ENCODE measurements at regions not wholly inside any gene's neighbourhood (a gene's known extent, or its start where the extent isn't known, plus 50 kb on each side); places are given as distances from the start of the nearest gene placed in this dataset.
A peak's percentile ranks its signal among the peaks of the same experiment; 100 is the strongest.
"Not testable (repeated sequence)": the region's sequence is repeated elsewhere in the genome, so short reads cannot be mapped to it uniquely, and the experiment has no call there.

- DNase-seq: not testable (repeated sequence)
Observed at GRCh38 chr2:36157093-36157492, 198.5 kb upstream of the CRIM1 start.

GRCh38 chr2:36147670-36148390, 207.7 kb upstream of the CRIM1 start:
- DNase-seq: no peak

GRCh38 chr2:36146765-36147164, 208.8 kb upstream of the CRIM1 start:
- no peak for DNase-seq

GRCh38 chr2:36140391-36140790, 215.2 kb upstream of the CRIM1 start:
- no peak for DNase-seq

GRCh38 chr2:36137612-36138011, 218.0 kb upstream of the CRIM1 start:
- DNase-seq: no peak

- DNase-seq: no peak
Observed at GRCh38 chr2:36134281-36134680, 221.3 kb upstream of the CRIM1 start.

- DNase-seq: no peak
Observed at GRCh38 chr2:36128359-36128758, 227.2 kb upstream of the CRIM1 start.

- DNase-seq: no peak
Observed at GRCh38 chr2:36125702-36126101, 229.9 kb upstream of the CRIM1 start.

- DNase-seq: no peak
Observed at GRCh38 chr2:36123995-36124394, 231.6 kb upstream of the CRIM1 start.

GRCh38 chr2:36097022-36097421, 258.6 kb upstream of the CRIM1 start:
- no peak for DNase-seq

GRCh38 chr2:36091844-36092741, 263.5 kb upstream of the CRIM1 start:
- DNase-seq: not testable (repeated sequence)

- DNase-seq: no peak
Observed at GRCh38 chr2:36088716-36089328, 266.8 kb upstream of the CRIM1 start.

GRCh38 chr2:36087344-36087743, 268.2 kb upstream of the CRIM1 start:
- no peak for DNase-seq

GRCh38 chr2:36079793-36080192, 275.8 kb upstream of the CRIM1 start:
- no peak for DNase-seq

GRCh38 chr2:36074008-36074407, 281.6 kb upstream of the CRIM1 start:
- DNase-seq: no peak

- DNase-seq: no peak
Observed at GRCh38 chr2:36071698-36072097, 283.9 kb upstream of the CRIM1 start.

- DNase-seq: peak; percentile 4
Observed at GRCh38 chr2:36069074-36069473, 286.5 kb upstream of the CRIM1 start.

- DNase-seq: no peak
Observed at GRCh38 chr2:36068086-36068485, 287.5 kb upstream of the CRIM1 start.

- no peak for DNase-seq
Observed at GRCh38 chr2:36060133-36060532, 295.4 kb upstream of the CRIM1 start.

- no peak for DNase-seq
Observed at GRCh38 chr2:36059691-36060090, 295.9 kb upstream of the CRIM1 start.

- DNase-seq: no peak
Observed at GRCh38 chr2:36058953-36059352, 296.6 kb upstream of the CRIM1 start.

GRCh38 chr2:36058076-36058475, 297.5 kb upstream of the CRIM1 start:
- DNase-seq: no peak

GRCh38 chr2:36052819-36053218, 302.8 kb upstream of the CRIM1 start:
- no peak for DNase-seq

GRCh38 chr2:36044411-36044810, 311.2 kb upstream of the CRIM1 start:
- peak; percentile 93 for DNase-seq
